Urinary bladder (tissue), 3 donors: ENCODE measurements at regions not wholly inside any gene's neighbourhood (a gene's known extent, or its start where the extent isn't known, plus 50 kb on each side); places are given as distances from the start of the nearest gene placed in this dataset.

Experiments
- DNase-seq: peaks from one replicate; pipeline ENCODE4 v3.0.0-alpha.2; 2015; ENCODE audit errors: extremely low spot score
- H3K27ac ChIP-seq: one replicate; pipeline ENCODE4 v1.5.1; 2013; ENCODE audit warnings: low read depth, mild to moderate bottlenecking, moderate library complexity
- H3K36me3 ChIP-seq: one replicate; pipeline ENCODE4 v1.6.1; 2013; ENCODE audit warnings: mild to moderate bottlenecking, moderate library complexity; ENCODE audit not compliant: insufficient read depth
- H3K4me1 ChIP-seq: one replicate; pipeline ENCODE4 v1.6.1; 2013; ENCODE audit warnings: mild to moderate bottlenecking, moderate library complexity; ENCODE audit not compliant: insufficient read depth
- H3K4me3 ChIP-seq: one replicate; pipeline ENCODE4 v1.5.1; 2013; ENCODE audit warnings: low read depth, low read length
- WGBS: extraction: QIAGEN DNeasy Blood & Tissue Kit; methylation state at CpG from one replicate; pipeline ENCODE4 v1.1.7; 2013; 5-methylcytosine and 5-hydroxymethylcytosine counted together
- donor health status: healthy with polysubstance abuse.
- donor health status: healthy.

DNA sequence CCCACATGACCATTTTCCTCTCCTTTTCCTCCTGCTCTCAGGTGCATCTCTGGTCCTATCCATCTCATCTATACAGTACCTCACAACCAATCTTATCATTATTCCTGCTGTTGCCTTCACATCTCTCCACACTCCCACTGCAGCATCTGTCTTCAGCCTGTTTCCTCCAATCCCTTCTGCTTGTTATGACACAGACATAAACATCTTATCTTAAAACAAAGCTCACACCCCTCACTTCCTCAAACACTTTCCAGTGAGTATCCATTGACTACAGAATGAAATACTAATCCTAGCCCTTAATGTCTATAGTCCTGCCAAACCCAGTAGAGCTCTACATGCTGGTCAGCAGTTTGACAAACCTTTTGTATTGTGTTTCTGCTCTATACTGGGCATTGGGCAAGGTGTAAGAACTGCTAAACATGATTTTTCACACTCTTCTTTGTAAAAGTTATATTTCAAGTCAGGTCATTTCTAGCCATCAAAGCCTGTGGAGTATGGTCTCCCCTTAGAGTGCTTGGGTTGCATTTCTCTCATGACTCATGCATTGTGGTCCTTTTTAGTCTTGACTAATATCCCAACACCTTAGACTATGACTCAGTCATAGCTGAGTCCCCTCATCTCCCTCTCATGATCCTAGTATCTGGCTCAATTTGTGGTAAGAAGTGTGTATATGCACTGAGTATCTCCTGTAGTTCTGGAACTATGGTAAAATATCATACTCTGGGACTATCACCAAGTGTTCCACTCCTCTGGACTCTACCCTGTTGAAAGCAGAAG lies 187.0 kb downstream of the CYRIA start:
- no peak overlapping the region for H3K27ac ChIP-seq
- no peaks in the 10 kb centered on the region for H3K36me3 ChIP-seq
- no peaks in the 10 kb centered on the region for H3K4me1 ChIP-seq
- H3K4me3 ChIP-seq: no peak overlapping the region
- DNase-seq: no peak

DNA sequence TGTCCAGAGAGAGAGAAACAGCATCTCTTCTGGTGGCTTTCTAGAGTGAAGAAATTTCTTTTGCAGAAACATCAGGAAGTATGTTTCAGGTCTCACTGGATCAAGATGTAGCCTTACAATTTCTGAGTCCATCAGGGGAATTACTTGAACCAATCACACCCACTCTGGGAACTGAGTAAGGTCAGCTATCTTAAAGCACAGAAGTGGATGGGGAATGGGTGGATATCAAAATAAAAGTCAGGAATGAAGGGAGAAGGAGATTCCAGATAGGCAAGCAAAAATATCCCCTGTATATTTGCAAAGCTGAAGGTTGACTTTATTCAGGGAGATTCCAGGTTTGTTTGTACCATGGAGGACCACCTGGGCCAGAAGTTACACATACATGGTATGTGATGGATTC lies 188.0 kb downstream of the CYRIA start:
- no peak overlapping the region for H3K27ac ChIP-seq
- no peaks in the 10 kb centered on the region for H3K36me3 ChIP-seq
- DNase-seq: no peak
- H3K4me1 ChIP-seq: no peaks in the 10 kb centered on the region
- no peak overlapping the region for H3K4me3 ChIP-seq

DNA sequence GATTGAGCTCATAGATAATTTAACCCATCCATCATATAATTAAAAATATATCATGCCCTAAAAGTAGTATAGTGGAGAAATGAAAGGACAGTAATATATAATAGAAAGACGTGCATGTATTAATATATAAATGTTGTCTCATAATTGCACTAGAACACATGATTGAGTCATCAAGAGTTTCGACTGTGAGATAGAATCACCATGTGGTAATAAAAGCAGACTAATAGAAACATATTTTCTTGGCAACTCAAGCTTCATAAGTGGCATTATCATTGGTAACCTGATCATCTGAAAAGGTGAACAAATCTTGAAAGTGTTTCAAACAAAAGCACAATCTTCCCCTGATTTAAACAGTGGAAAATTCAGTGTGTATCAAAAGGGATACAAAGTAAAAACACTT lies 188.8 kb downstream of the CYRIA start:
- WGBS: 32% methylated on average over 2 of the region's 2 CpGs
- Histone ChIP-seq H3K4me3 (no peak overlapping the region), H3K4me1 (no peaks in the 10 kb centered on the region), H3K36me3 (no peaks in the 10 kb centered on the region), H3K27ac (no peak overlapping the region)
- DNase-seq: no peak

- no peaks in the 10 kb centered on the region for H3K4me1 ChIP-seq
- no peaks in the 10 kb centered on the region for H3K36me3 ChIP-seq
- no peak overlapping the region for H3K4me3 ChIP-seq
- no peak for DNase-seq
- no peak overlapping the region for H3K27ac ChIP-seq
- 78% methylated on average over 1 of the region's 1 CpG for WGBS
These were observed 189.6 kb downstream of the CYRIA start for GRCh38 chr2:16475986-16476567.

DNA sequence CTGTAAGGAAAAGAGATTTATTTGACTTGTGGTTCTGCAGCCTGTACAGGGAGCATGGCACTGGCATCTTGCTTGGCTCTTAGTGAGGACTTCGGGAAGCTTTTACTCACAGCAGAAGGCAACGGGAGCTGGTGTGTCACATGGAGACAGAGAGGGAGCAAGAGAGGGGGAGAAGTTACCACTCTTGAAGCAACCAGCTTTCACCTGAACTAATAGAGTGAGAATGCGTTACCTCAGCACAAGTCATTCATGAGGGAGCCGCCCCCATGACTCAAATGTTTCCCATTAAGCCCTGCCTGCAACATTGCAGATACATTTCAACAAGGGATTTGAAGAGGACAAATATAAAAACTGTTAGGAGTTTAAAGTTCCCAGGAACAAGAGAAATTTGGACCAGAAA lies 190.0 kb downstream of the CYRIA start:
- no peak overlapping the region for H3K4me3 ChIP-seq
- 68% methylated on average over 4 of the region's 4 CpGs for WGBS
- no peak overlapping the region for H3K27ac ChIP-seq
- H3K4me1 ChIP-seq: no peaks in the 10 kb centered on the region
- no peaks in the 10 kb centered on the region for H3K36me3 ChIP-seq
- DNase-seq: no peak

GRCh38 chr2:16473575-16473974 lies 192.1 kb downstream of the CYRIA start:
- no peak for DNase-seq
- Histone ChIP-seq H3K27ac (no peak overlapping the region), H3K4me1 (no peaks in the 10 kb centered on the region), H3K36me3 (no peaks in the 10 kb centered on the region), H3K4me3 (no peak overlapping the region)
- 100% methylated on average over 1 of the region's 1 CpG for WGBS

- no peak for DNase-seq
- 68% methylated on average over 2 of the region's 2 CpGs for WGBS
- Histone ChIP-seq H3K27ac (no peak overlapping the region), H3K36me3 (no peaks in the 10 kb centered on the region), H3K4me1 (no peaks in the 10 kb centered on the region), H3K4me3 (no peak overlapping the region)
These were observed 194.6 kb downstream of the CYRIA start for GRCh38 chr2:16470936-16471490.

- Histone ChIP-seq H3K27ac (no peak overlapping the region), H3K36me3 (no peaks in the 10 kb centered on the region), H3K4me3 (no peak overlapping the region), H3K4me1 (no peaks in the 10 kb centered on the region)
- DNase-seq: no peak
- WGBS: 64% methylated on average over 2 of the region's 2 CpGs
These were observed 198.8 kb downstream of the CYRIA start for GRCh38 chr2:16466821-16467151.

DNA sequence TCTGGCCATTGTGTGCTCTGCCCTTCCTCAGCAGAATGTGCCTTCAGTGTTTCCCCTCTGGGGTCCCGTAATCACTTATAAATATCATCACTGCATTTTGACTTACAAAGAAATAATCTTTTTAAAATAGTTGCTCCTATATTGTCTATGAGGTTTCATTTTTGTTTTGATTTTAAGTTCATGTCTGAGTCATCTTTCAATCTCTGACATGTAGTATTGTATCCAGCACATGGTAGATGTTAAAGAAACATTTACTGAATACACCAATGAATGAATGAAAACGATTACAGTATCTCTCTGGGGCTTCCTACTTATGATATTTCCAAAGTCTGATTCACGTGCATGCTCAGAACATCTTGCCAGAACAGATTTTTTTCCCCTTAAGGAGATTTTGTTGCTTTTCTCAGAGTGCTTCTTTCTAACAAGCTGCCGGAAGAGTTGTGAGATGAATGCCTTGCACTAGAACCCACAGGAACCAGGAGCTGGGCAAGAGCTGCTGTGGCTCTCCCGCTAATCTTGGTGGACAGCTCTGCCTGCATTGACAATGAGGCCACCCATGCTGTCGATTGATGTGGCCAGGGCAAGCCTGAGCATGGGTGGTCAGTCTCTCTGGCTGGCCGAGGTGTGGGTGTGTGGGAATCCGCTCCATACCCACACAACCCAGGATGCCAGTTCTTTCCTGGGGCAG lies 199.4 kb downstream of the CYRIA start:
- H3K36me3 ChIP-seq: no peaks in the 10 kb centered on the region
- H3K27ac ChIP-seq: no peak overlapping the region
- no peak overlapping the region for H3K4me3 ChIP-seq
- DNase-seq: no peak
- H3K4me1 ChIP-seq: no peaks in the 10 kb centered on the region
- WGBS: 68% methylated on average over 8 of the region's 8 CpGs

DNA sequence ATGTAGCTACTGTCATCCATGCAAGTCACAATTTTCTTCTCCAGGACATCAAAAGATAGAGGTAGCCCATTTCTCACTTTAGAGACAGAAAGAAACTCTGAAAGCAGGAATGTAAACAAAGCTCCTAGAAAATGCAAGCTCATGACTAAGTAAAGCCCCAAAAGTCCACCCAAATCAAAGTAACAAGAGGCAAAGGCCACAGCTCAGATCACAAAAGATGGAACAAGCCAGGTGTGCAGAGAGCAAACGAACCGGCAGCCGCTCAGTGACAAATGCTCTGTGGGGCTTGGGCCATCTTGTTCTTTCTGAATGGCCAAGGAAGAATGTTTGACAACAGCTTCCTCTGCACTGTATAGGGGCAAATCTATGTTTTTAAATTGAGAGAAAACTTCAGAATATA lies 201.0 kb downstream of the CYRIA start:
- Histone ChIP-seq H3K27ac (no peak overlapping the region), H3K4me3 (no peak overlapping the region), H3K36me3 (no peaks in the 10 kb centered on the region), H3K4me1 (no peaks in the 10 kb centered on the region)
- no peak for DNase-seq
- 57% methylated on average over 3 of the region's 3 CpGs for WGBS

GRCh38 chr2:16462958-16463357 lies 202.7 kb downstream of the CYRIA start:
- no peak overlapping the region for H3K4me3 ChIP-seq
- no peaks in the 10 kb centered on the region for H3K36me3 ChIP-seq
- no peak for DNase-seq
- no peaks in the 10 kb centered on the region for H3K4me1 ChIP-seq
- WGBS: 67% methylated on average over 5 of the region's 5 CpGs
- H3K27ac ChIP-seq: no peak overlapping the region

DNA sequence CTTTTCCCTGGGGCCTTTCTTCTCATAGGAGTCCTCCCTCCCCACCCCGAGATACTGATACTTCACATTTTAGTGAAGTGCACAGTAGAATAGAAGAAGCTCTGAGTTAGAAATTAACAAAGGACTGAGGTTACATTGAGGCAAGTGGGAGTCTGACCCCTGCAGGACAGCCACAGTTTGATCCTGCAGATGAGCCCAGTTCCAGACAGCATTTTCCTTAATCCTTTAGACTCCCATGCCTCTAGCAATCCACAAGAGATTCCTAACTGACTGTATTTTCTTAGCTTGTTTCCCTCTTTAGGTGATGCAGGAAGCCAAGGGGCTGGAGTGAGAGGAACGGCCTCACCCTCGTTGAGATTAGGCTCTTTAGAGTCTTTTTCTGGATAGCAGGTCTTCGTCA lies 204.0 kb downstream of the CYRIA start:
- DNase-seq: no peak
- Histone ChIP-seq H3K4me1 (no peaks in the 10 kb centered on the region), H3K27ac (no peak overlapping the region), H3K4me3 (no peak overlapping the region), H3K36me3 (no peaks in the 10 kb centered on the region)
- 79% methylated on average over 4 of the region's 4 CpGs for WGBS

GRCh38 chr2:16459606-16460005 lies 206.0 kb downstream of the CYRIA start:
- Histone ChIP-seq H3K4me1 (no peaks in the 10 kb centered on the region), H3K27ac (no peak overlapping the region), H3K36me3 (no peaks in the 10 kb centered on the region), H3K4me3 (no peak overlapping the region)
- no peak for DNase-seq

- WGBS: 91% methylated on average over 2 of the region's 2 CpGs
- no peak for DNase-seq
- no peaks in the 10 kb centered on the region for H3K4me1 ChIP-seq
These were observed 211.0 kb downstream of the CYRIA start for GRCh38 chr2:16454621-16455020.

More at GRCh38 chr2:16454621-16455020, 211.0 kb downstream of the CYRIA start:
- H3K36me3 ChIP-seq: no peaks in the 10 kb centered on the region
- no peak overlapping the region for H3K27ac ChIP-seq
- no peak overlapping the region for H3K4me3 ChIP-seq
